ENCODE measurements at regions not wholly inside any gene's neighbourhood (a gene's known extent, or its start where the extent isn't known, plus 50 kb on each side); places are given as distances from the start of the nearest gene placed in this dataset.
"Not testable (repeated sequence)": the region's sequence is repeated elsewhere in the genome, so short reads cannot be mapped to it uniquely, and the experiment has no call there.

DNA sequence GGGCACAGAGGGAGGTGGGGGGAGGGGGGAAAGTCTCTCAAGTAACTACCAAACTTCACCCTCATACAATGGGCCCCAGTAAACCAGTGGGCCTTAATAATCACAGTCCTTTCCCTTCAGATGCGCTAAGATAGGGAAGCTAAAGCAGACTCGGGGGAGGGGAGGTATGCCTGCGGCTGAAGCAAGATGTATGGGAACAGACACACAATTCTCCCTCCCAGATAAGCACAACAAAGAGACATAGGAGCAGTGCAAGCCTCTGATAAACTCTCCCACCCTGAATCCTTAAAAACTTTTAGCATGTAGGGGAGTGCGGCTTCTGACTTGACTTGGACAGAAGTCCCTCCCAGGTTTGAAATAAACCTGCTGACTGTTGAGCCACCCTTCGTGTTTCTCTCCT lies 54.7 kb downstream of the PROP1 start:
- DNase-seq, result not testable (repeated sequence)

DNA sequence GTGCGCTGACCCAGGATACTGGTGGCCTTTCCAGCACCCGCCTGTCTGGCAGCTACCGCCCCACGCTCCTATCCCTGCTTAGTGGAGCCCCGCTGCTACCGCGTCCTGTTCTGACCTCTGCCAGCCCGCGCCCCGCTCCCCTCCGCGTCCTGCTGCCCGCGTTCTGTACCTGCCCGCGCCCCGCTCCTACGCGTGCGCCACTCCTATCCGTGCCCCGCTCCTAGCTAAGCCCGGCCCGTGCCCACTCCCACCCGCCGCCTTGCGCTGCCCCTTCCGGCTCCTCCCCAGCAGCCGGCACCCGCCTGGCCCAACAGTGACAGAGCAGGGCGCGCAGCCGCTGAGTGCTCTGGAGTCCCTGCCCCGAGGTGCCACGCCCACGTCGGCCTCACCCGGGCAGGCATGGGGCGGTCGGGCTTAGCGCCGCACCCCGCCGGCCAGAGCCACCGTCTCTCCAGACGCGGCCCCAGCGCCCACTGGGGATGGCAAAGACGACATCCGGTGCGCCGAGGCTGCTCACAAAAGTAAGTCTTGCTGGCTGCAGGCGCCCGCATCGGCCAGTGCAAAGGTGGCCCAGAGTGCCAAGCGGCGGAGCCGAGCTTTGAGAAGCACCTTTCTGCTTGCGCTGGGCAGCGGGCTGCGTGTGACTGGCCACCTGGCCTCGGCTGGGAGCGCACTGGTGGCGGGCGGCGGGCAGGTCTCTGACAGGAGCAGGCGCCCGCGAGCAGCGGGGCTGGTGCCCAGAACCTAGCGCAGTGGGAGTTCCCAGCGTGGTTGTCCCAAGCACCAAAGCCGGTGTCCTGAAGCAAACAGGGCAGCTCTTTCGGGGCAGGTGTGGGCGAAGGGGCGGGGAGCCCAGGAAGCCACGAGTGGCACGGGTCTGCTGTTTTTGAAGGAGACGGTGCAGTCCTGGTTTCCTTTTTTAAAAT lies 56.5 kb downstream of the PROP1 start:
- DNase-seq, result not testable (repeated sequence)

- DNase-seq, result not testable (repeated sequence)
Measured at GRCh38 chr5:177938767-177939166, 57.3 kb downstream of the PROP1 start.

DNA sequence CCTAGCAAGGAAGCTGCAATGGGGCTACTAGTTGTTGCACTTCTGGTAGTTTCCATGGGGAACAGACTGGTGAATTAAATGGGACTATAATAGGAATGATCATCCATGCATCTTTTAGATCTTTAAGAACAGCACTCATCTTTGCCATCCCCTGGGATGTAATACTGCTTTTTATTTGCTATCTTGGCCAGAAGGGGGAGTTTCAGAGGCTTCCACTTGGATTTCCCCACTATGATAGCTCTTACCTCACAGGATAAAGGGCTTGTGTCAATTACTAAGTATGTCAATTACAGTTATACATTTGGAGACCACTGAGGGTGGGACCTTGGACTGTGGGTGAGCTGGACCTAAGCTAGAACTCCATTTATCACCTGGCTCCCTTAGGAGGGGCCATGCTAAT lies 61.8 kb downstream of the PROP1 start:
- not testable (repeated sequence) for DNase-seq

- DNase-seq, result not testable (repeated sequence)
Measured at GRCh38 chr5:177930269-177931022, 65.6 kb downstream of the PROP1 start.

- not testable (repeated sequence) for DNase-seq
Measured at GRCh38 chr5:177929618-177930017, 66.4 kb downstream of the PROP1 start.

GRCh38 chr5:177927500-177927899 lies 68.5 kb downstream of the PROP1 start:
- not testable (repeated sequence) for DNase-seq

- DNase-seq, result not testable (repeated sequence)
Measured at GRCh38 chr5:177924577-177924976, 71.5 kb downstream of the PROP1 start.

GRCh38 chr5:177923837-177924236 lies 72.2 kb downstream of the PROP1 start:
- DNase-seq, result not testable (repeated sequence)

DNA sequence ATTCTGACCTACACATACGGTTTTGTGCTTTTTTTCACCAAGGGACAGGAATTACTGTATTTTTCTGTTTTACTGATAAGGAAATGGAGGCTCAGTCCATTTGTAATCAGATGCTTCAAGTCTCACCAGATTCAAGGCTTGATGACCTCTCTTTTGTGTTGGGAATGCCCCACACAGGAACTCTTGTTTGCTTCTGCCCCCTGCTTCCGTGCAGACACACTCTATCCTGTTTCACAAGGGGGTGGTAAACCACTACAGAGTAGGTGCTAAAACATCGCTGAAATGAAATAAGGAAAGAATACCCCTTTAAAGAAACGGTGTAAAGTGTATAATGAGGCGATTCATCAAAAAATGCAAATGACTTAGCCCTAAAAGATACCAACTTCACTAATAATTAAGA lies 72.9 kb downstream of the PROP1 start:
- DNase-seq, result not testable (repeated sequence)

GRCh38 chr5:177909261-177909660 lies 86.8 kb downstream of the PROP1 start:
- not testable (repeated sequence) for DNase-seq

GRCh38 chr5:177902806-177903205 lies 93.2 kb downstream of the PROP1 start:
- DNase-seq, result not testable (repeated sequence)

GRCh38 chr5:177900066-177900465 lies 96.0 kb downstream of the PROP1 start:
- not testable (repeated sequence) for DNase-seq

DNA sequence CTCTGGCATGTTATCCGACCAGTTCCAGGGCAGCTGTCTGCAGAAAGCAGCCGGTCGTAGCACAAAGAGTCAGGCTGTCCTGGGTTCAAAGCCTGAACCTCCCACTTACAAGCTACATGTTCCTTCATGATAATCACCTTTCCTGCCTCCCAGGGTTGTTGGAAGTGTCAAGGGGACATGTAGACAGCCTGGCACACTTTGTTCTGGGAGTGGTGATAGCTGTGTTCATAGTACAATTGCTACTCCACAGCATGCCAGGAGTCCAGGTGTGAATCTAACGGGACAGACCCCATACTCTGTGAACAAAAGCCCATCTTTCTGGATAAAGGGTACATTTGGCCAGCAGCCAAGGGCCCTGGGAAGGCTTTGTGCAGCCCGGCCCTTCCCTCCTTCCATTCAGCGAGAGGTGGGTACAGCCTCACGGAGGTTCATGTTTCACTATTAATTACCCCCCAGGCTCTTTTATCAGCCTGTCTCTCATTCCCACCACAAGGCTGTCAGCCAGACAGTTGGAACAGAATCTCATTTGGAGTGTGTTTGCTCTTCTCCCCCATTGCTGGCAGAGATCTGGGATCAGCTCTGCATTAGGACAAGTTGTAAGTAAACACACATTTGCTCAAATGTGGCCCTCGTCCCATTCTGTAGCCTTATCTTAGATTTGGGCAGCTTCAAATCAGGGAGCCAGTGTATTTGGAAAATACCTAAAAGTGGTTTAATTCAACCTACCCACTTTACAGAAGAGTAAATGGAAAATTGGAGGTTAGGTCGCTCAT lies 101.2 kb downstream of the PROP1 start:
- not testable (repeated sequence) for DNase-seq

- not testable (repeated sequence) for DNase-seq
Measured at GRCh38 chr5:177892357-177892665, 103.7 kb downstream of the PROP1 start.

DNA sequence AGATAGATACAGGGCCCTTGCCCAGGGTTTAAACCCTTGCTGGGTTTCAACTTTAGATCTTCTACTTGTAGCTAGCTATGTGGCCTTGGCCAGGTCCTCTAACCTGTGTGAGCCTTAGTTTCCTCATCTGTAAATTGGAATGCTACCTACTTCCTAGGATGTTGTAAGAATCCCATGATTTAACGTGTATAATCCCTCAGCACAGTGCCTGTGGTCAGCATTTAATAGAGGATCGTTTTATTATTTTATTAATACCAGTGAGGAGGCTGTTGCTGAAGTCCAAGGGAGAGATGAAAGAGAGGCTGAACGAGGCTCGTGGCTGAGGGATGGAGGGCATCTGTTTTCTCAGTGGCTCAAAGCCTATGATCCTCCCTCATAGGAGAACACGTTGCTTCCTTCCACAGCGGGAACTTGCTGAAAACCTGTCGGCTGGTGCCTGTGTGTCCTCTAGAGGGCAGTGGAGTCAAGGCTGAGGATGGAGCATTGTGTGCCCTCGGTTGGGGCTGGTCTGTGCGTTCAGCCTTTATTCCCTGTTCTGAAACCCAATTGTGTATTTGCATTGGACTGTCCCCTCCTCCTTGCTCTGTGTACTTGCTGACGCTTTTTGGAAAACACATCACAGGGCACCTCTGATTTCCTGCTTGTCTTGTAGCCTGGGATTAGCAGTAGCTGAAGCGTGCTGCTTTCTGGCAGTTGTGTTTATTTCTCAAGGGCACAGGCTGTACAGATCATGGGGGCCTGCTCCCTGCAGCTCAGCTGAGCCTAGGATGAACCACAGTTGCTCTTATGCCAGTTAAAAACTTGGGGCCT lies 104.3 kb downstream of the PROP1 start:
- not testable (repeated sequence) for DNase-seq

DNA sequence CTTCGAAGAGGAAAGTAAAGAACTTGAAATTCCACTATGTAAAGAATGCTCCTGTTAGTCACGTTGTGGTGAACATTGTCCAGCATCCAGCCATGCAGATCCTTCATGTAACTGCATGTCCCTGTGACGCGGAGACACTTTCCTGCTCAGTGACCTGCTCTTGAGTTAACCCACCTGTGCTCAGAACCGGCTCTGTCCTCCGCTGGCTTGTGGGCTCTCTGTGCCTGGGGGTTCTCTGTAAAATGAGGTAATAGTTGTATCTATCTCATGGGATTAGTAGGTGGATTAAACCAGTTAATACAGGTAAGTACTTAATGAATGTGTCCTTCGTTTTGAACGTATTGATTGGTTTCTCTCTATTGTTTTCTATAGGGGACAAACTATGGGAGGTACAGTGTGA lies 100.6 kb upstream of the FAM153A start:
- DNase-seq, result not testable (repeated sequence)

DNA sequence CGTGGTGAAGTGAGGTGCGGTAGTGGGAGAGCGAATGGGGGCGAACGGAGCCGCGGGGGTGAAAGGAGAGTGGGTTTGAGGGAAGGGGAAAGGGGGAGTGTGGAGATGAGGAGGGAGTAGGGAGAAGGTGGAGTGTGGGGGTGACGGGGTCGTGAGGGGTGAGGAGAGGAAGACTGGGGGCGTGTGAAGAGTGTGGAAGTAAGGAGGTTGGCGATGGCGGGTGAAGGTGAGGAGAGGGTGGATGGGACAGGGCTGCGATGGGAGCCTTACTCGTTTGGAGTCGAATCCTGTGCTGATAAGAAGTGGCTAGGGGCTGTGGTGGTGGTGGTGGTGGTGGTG lies 93.2 kb upstream of the FAM153A start:
- not testable (repeated sequence) for DNase-seq

DNA sequence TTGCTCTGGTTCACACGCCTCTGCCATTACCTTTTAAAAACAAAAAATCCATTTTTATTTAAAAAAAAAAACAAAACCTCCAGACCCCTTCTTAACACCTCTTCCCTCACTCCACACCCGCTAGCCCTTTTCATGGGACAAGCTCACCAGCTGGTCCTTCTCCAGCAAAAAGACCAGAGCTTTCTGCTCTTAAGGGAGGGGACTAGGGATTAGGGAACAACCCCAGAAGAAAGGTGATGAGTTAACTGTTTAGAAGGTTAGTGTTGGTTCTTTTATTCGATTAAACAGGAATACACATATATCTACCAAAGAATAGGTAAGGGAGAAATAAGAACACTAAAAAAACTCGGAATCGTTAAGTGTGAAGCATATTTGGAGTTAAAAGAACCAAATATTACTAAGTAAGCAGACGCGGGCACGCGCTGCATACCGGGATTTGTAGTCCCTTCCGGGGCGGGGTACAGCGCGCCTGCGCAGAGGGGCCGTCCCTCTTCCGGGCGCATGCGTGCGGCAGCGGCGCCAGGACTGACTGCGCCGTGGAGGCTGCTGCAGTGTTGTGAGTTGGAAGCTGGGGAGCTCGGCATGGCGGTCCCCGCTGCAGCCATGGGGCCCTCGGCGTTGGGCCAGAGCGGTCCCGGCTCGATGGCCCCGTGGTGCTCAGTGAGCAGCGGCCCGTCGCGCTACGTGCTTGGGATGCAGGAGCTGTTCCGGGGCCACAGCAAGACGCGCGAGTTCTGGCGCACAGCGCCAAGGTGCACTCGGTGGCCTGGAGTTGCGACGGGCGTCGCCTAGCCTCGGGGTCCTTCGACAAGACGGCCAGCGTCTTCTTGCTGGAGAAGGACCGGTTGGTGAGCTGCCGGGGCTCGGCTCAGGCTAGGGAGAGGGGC lies 92.6 kb upstream of the FAM153A start:
- DNase-seq, result not testable (repeated sequence)

- DNase-seq, result not testable (repeated sequence)
Measured at GRCh38 chr5:177863822-177864446, 81.2 kb upstream of the FAM153A start.
